ENCODE measurements at regions not wholly inside any gene's neighbourhood (a gene's known extent, or its start where the extent isn't known, plus 50 kb on each side); places are given as distances from the start of the nearest gene placed in this dataset.

DNA sequence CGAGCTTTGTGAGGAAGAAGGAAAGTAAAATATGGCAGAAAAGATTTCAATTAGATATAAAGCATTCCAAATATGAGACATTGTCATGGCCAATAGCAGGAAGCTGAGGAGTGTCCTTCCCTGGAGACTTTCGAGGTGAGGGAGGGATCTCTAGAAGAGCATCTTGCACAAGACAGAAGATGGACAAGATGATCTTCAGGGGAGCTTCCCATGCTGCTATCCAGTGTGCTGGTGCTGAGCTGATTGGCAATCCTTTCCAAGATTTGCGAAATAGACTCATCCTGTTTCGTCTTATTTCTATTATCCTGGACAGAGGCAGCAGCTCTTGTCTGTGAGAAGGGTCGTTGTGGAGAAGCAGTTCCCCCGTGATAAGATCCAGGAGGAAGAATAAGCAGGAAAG, 342.0 kb upstream of the CAMK1G start:
- POLR2A ChIA-PET, result no interaction called here
- H3K4me3 ChIP-seq (ENCODE audit: low read depth, low read length), result no peak overlapping the region
- no peak for DNase-seq (ENCODE audit: low read depth, low spot score)
- CTCF ChIA-PET, result interaction anchor here (0.8 to 1.2 kb wide), 3 partner anchors 33 to 324 kb away, joined by 3 to 4 read pairs (median 3); no protein-coding TSS in a partner anchor
- no peak for TF ChIP-seq CTCF (IDR thresholded peaks at IDR 0.05; ENCODE audit: insufficient read depth, low read length, missing control alignments)

DNA sequence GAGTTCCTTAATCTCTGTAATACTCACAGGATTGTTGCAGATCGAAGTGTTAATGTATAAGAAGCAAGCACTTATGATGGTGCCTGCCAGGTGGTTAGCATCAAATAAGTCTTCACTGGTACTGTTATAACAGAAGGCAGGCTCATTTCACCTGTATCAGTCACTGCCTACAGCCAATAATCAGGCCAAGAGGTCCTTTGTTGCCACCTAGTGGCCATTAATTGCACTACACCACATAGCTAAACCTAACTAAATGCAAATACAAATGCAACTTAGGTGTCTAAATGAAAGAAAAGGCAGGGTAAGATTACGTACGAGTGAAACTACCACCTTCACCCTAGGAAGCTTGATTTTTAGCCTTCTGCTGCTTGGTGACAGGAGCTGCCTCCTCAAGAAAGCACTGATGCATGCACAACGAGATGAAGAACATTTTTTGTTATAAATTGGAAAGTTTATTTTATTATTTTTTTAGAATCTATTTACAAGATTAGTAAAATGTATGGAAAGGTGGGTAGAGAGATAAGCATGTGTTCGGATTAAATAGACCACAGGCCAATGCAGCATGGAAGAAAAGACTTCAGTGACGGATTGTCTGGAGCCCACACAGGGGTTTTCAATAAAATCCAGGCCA, 334.8 kb upstream of the CAMK1G start:
- peak; percentile 68 for TF ChIP-seq CTCF (IDR thresholded peaks at IDR 0.05; ENCODE audit: insufficient read depth, low read length, missing control alignments)
- POLR2A ChIA-PET, result no interaction called here
- CTCF ChIA-PET, result interaction anchor here (0.8 to 5.6 kb wide), 60 partner anchors 10 to 599 kb away, joined by 3 to 92 read pairs (median 4); no protein-coding TSS in a partner anchor
- no peak overlapping the region for H3K4me3 ChIP-seq (ENCODE audit: low read depth, low read length)
- no peak for DNase-seq (ENCODE audit: low read depth, low spot score)

DNA sequence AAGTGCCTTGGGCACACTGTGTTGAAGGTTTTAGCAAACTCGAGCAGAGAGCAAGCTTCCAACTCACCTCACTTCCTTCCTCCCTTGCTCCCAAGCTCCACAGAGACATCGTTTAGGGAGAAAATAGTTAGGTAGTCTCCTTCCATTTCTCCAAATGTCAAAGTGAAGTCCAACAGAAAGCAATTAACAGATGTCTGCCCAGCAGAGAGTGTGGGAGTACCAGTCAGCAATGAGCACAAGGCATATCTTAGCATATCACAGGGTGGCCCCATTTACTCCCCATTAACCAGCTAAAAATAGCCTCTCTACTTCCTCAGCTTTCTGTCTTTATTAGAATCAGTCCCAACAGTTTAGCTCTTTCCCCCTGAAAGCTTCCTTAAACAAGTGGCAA, 334.2 kb upstream of the CAMK1G start:
- ChIA-PET POLR2A (no interaction called here), CTCF (interaction anchor here (0.8 to 5.6 kb wide), 47 partner anchors 9 to 600 kb away, joined by 3 to 92 read pairs (median 5); no protein-coding TSS in a partner anchor)
- H3K4me3 ChIP-seq (ENCODE audit: low read depth, low read length), result no peak overlapping the region
- DNase-seq (ENCODE audit: low read depth, low spot score), result no peak
- TF ChIP-seq CTCF (IDR thresholded peaks at IDR 0.05; ENCODE audit: insufficient read depth, low read length, missing control alignments), result no peak

GRCh38 chr1:209249785-209250440, 333.6 kb upstream of the CAMK1G start:
- ChIA-PET POLR2A (no interaction called here), CTCF (interaction anchor here (0.7 to 5.6 kb wide), 37 partner anchors 9 to 600 kb away, joined by 3 to 92 read pairs (median 5); no protein-coding TSS in a partner anchor)
- H3K4me3 ChIP-seq (ENCODE audit: low read depth, low read length), result no peak overlapping the region
- TF ChIP-seq CTCF (IDR thresholded peaks at IDR 0.05; ENCODE audit: insufficient read depth, low read length, missing control alignments), result no peak
- no peak for DNase-seq (ENCODE audit: low read depth, low spot score)

DNA sequence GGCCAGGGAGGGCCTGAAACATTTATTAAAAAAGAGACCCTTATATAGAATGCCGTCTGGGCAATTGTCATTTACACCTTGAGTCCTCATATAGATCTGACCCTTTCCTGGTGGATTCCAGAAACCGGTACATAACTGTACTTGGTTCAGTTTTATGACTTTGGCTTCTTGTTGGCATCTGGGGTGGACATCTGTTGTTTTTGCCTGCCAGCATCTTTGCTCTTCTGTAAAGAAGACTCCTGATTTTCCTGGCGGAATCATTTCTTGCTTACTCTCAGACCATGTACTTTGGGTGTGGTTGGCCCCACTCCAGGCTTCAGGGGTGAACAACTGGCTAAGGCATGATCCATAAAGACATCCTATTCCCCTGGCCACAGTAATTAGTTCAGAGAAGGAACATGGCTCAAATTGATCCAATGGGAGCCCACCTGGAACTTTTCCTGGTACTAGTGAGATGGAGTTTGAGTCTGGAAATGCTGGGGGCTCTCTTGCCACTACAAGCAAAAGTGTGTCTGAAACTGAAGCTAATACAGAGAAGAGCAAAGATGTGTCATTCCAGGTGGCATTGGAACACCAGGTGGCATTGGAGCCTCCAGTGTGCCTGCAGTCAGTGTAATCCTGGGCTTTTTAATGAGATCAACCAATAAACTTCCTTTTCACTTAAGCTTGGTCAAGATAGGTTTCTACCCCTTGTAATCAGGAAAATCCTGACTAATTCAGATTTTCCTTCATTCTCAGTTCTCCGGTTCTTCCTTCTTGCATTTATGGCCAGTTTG, 332.5 kb upstream of the CAMK1G start:
- ChIA-PET POLR2A (no interaction called here), CTCF (interaction anchor here (1.8 to 5.0 kb wide), 6 partner anchors 10 to 262 kb away, joined by 4 to 63 read pairs (median 12); no protein-coding TSS in a partner anchor)
- TF ChIP-seq CTCF (IDR thresholded peaks at IDR 0.05; ENCODE audit: insufficient read depth, low read length, missing control alignments), result no peak
- H3K4me3 ChIP-seq (ENCODE audit: low read depth, low read length), result no peak overlapping the region
- DNase-seq (ENCODE audit: low read depth, low spot score), result no peak

Data from AG04449 (cell line).